K562 (cell line): ENCODE measurements at regions not wholly inside any gene's neighbourhood (a gene's known extent, or its start where the extent isn't known, plus 50 kb on each side); places are given as distances from the start of the nearest gene placed in this dataset.

Experiments
- ATAC-seq: fragments of 200-7000 bp; cut with Tn5 transposase; 3 replicates; pipeline ENCODE4 v1.9.1; 2020; ENCODE audit warnings: moderate library complexity
- BruUV-seq: library from RNA; stranded (reverse); fragments of 400-500 nt; replicated peaks from 2 replicates; lab custom pipeline; 2021; lab: Mats Ljungman, UMichigan
- CTCF ChIA-PET: fragments of 300-600 bp; formaldehyde crosslinking; extraction: SDS; loops from one replicate; lab custom pipeline; 2021; ENCODE audit warnings: low intra/inter-chr PET ratio; lab: Yijun Ruan, JAX
- POLR2A ChIA-PET: fragments of 300-600, 350-650 bp; sonication (Branson Sonifier 250); formaldehyde crosslinking; extraction: SDS; loops from one replicate; lab custom pipeline; 2021; ENCODE audit warnings: antibody characterized with exemption, inconsistent platforms; lab: Yijun Ruan, JAX
- DNase-seq, 4 experiments: peaks; one replicate each; pipeline versions ENCODE4 v3.0.0 to v3.0.0-alpha.2; 2011 to 2018; ENCODE audit warnings: low spot score in 3 of 4, mixed read lengths in 3 of 4; ENCODE audit errors: extremely low read depth in 1 of 4
- FAIRE-seq: peaks from 2 replicates; lab custom pipeline; 2011; peaks lifted over from hg19 to GRCh38; lab: Jason Lieb, UNC
- H2AFZ ChIP-seq: 2 replicates; pipeline ENCODE4 v1.6.0; 2011; ENCODE audit warnings: low read depth, low read length, control low read depth, inconsistent platforms
- H3K27ac ChIP-seq: fragments of 200-600 bp; 3 replicates; pipeline ENCODE4 v1.8.0; 2011; ENCODE audit warnings: low read depth, mild to moderate bottlenecking, control low read depth, inconsistent platforms, low read length, moderate library complexity, mixed read lengths; ENCODE audit errors: extremely low read depth
- H3K27me3 ChIP-seq, 2 experiments: fragments of 300-600 bp in 1 of 2; 2 replicates in 1 of 2; 3 replicates in 1 of 2; pipeline versions ENCODE4 v1.6.0 to v1.8.0; 2011; ENCODE audit warnings: inconsistent platforms in 2 of 2, low read length in 2 of 2, mild to moderate bottlenecking in 1 of 2, mixed read lengths in 1 of 2, moderate library complexity in 1 of 2; ENCODE audit not compliant: control insufficient read depth in 2 of 2, insufficient read depth in 2 of 2
- H3K36me3 ChIP-seq: fragments of 300-600 bp; 3 replicates; pipeline ENCODE4 v1.8.0; 2011; ENCODE audit warnings: mild to moderate bottlenecking, low read length, inconsistent platforms; ENCODE audit not compliant: control insufficient read depth, insufficient read depth
- H3K4me1 ChIP-seq, 2 experiments: fragments of 200-600 bp in 1 of 2; replicated peaks in 1 of 2; 2 replicates in 1 of 2; 3 replicates in 1 of 2; pipeline versions ENCODE4 v1.5.1 to v1.8.0; 2011; ENCODE audit warnings: inconsistent platforms in 2 of 2, low read length in 2 of 2, mild to moderate bottlenecking in 1 of 2, mixed read lengths in 1 of 2, moderate library complexity in 1 of 2; ENCODE audit not compliant: control insufficient read depth in 2 of 2, insufficient read depth in 2 of 2
- H3K4me2 ChIP-seq: 2 replicates; pipeline ENCODE4 v1.6.1; 2011; ENCODE audit warnings: low read length, control low read depth, inconsistent platforms, mixed read lengths; ENCODE audit not compliant: insufficient read depth
- H3K4me3 ChIP-seq: fragments of 200-600 bp; sonication (generic), shearing (Covaris generic); 2 replicates; pipeline ENCODE4 v1.5.1; 2016; ENCODE audit warnings: control low read depth, inconsistent platforms
- H3K79me2 ChIP-seq: fragments of 200-600 bp; 3 replicates; pipeline ENCODE4 v1.8.0; 2011; ENCODE audit warnings: low read length, inconsistent platforms; ENCODE audit not compliant: control insufficient read depth, insufficient read depth
- H3K9ac ChIP-seq, 2 experiments: 2 replicates each; pipeline versions ENCODE4 v1.6.0 to v1.6.1; 2011; ENCODE audit warnings: low read depth in 2 of 2, low read length in 2 of 2, control low read depth in 1 of 2, inconsistent platforms in 1 of 2, mild to moderate bottlenecking in 1 of 2, mixed read lengths in 1 of 2; ENCODE audit not compliant: insufficient read depth in 1 of 2
- H3K9me1 ChIP-seq: one replicate; pipeline ENCODE4 v1.6.0; 2011; ENCODE audit warnings: inconsistent platforms, mild to moderate bottlenecking, low read length, moderate library complexity; ENCODE audit not compliant: control insufficient read depth, insufficient read depth
- H3K9me3 ChIP-seq: replicated peaks from 2 replicates; pipeline ENCODE4 v1.5.1; 2011; ENCODE audit warnings: low read depth, low read length, inconsistent platforms; ENCODE audit not compliant: control insufficient read depth, insufficient read depth
- H4K20me1 ChIP-seq: replicated peaks from 2 replicates; pipeline ENCODE4 v1.6.1; 2011; ENCODE audit warnings: low read length, inconsistent platforms, mixed read lengths; ENCODE audit not compliant: control insufficient read depth, insufficient read depth
- AFF1 ChIP-seq, 2 experiments: fragments of 450-650 bp; IDR thresholded peaks; 2 replicates each; pipeline ENCODE4 v1.6.1; 2018; ENCODE audit warnings: mild to moderate bottlenecking in 2 of 2, low read depth in 1 of 2; ENCODE audit not compliant: partially characterized antibody in 2 of 2
- BCOR ChIP-seq: fragments of 450-650 bp; IDR thresholded peaks from 2 replicates; pipeline ENCODE4 v1.6.1; 2016
- CREM ChIP-seq: IDR thresholded peaks from 2 replicates; pipeline ENCODE4 v1.6.1; 2014; ENCODE audit warnings: antibody characterized with exemption, low read depth
- HDGF ChIP-seq: fragments of 450-650 bp; IDR thresholded peaks from 2 replicates; pipeline ENCODE4 v1.6.1; 2016
- MEIS2 ChIP-seq: fragments of 450-650 bp; IDR thresholded peaks from 2 replicates; pipeline ENCODE4 v1.6.1; 2014; ENCODE audit warnings: mild to moderate bottlenecking; ENCODE audit not compliant: partially characterized antibody
- NBN ChIP-seq: fragments of 450-650 bp; IDR thresholded peaks from 2 replicates; pipeline ENCODE4 v1.6.1; 2016; ENCODE audit warnings: low read depth, mild to moderate bottlenecking
- NCOA6 ChIP-seq: fragments of 450-650 bp; IDR thresholded peaks from 2 replicates; pipeline ENCODE4 v1.6.1; 2017; ENCODE audit warnings: mild to moderate bottlenecking
- PYGO2 ChIP-seq: fragments of 450-650 bp; IDR thresholded peaks from 2 replicates; pipeline ENCODE4 v1.6.1; 2016; ENCODE audit warnings: mild to moderate bottlenecking, missing genetic modification characterization, moderate library complexity, missing compliant biosample characterization
- ZBTB11 ChIP-seq, 3 experiments: fragments of 200-800 bp in 1 of 3; fragments of 250-450 bp in 1 of 3; fragments of 450-650 bp in 1 of 3; sonication (Bioruptor Pico) in 1 of 3; sonication (Bioruptor generic) in 1 of 3; formaldehyde crosslinking in 1 of 3; IDR thresholded peaks; 2 replicates each; pipeline versions ENCODE4 v1.6.1 to v1.8.0; 2016 to 2022; ENCODE audit warnings: mild to moderate bottlenecking in 2 of 3, missing genetic modification characterization in 2 of 3, missing compliant biosample characterization in 1 of 3, moderate library complexity in 1 of 3
- ZNF511 ChIP-seq: sonication (generic); formaldehyde crosslinking; IDR thresholded peaks from 2 replicates; pipeline ENCODE4 v1.8.0; 2022; ENCODE audit warnings: mild to moderate bottlenecking, missing genetic modification reagents
- ZNF584 ChIP-seq: fragments of 200-800 bp; sonication (Bioruptor generic); IDR thresholded peaks from 2 replicates; pipeline ENCODE4 v1.6.1; 2016; ENCODE audit warnings: low read depth, mild to moderate bottlenecking, missing genetic modification characterization, missing compliant biosample characterization
- WGBS: fragments of 100-300 bp; shearing (Covaris generic); methylation state at CpG from one replicate; pipeline ENCODE4 v1.1.6; 2016; ENCODE audit warnings: low coverage, mixed read lengths; ENCODE audit not compliant: insufficient coverage; ENCODE audit errors: missing lambda C conversion rate; 5-methylcytosine and 5-hydroxymethylcytosine counted together
- in situ Hi-C: fragments of 300-500 bp; cut with MboI; formaldehyde crosslinking; loops from 4 replicates; pipeline ENCODE4 v1.15.0; 2018; ENCODE audit warnings: inconsistent platforms, mixed read lengths
- intact Hi-C: fragments of 100-400 bp; cut with micrococcal nuclease; formaldehyde crosslinking; loops from 2 replicates; pipeline ENCODE4 v1.14.2; 2022

- 0% methylated on average over 2 of the region's 2 CpGs for WGBS
- no peak overlapping the region for H3K4me3 ChIP-seq
- intact Hi-C loops (no loop called here), in situ Hi-C loops (no loop called here)
- FAIRE-seq (no peak), DNase-seq (no peak), ATAC-seq (no peak)
- H2AFZ ChIP-seq: no peak overlapping the region
- POLR2A ChIA-PET: no interaction called here
- H3K9me1 ChIP-seq: no peaks in the 10 kb centered on the region
- no peaks in the 10 kb centered on the region for H3K36me3 ChIP-seq
- TF ChIP-seq ZBTB11 (CRISPR knock-in tag; IDR thresholded peaks at IDR 0.05): no peak
- TF ChIP-seq BCOR: no peak
- TF ChIP-seq HDGF: no peak
- TF ChIP-seq NCOA6: no peak
- no peak for TF ChIP-seq CREM
- no peak for TF ChIP-seq MEIS2
- TF ChIP-seq ZNF584 (CRISPR knock-in tag): no peak
- TF ChIP-seq ZNF511: no peak
- TF ChIP-seq PYGO2 (tag): no peak
- no peak for TF ChIP-seq AFF1 (IDR thresholded peaks at IDR 0.05; ENCODE audit: low read depth in 1 of 2, partially characterized antibody in 2 of 2)
- no peak for TF ChIP-seq NBN
- H4K20me1 ChIP-seq: no peaks in the 10 kb centered on the region
- H3K9me3 ChIP-seq: 0 out of 2 replicates have a peak, but pooled peaks cover 2% of the 10 kb centered on the region
- no peak overlapping the region for H3K4me2 ChIP-seq
- no peaks in the 10 kb centered on the region for H3K27me3 ChIP-seq
- H3K79me2 ChIP-seq: no peaks in the 10 kb centered on the region
- H3K27ac ChIP-seq: no peak overlapping the region
- CTCF ChIA-PET: no interaction called here
- H3K4me1 ChIP-seq: no peaks in the 10 kb centered on the region
- no peak overlapping the region for H3K9ac ChIP-seq
- no TSS peak for BruUV-seq
These were observed 977.1 kb upstream of the SOX11 start for GRCh38 chr2:4715065-4715464.
